MV-4-11 (cell line): ENCODE measurements at regions not wholly inside any gene's neighbourhood (a gene's known extent, or its start where the extent isn't known, plus 50 kb on each side); places are given as distances from the start of the nearest gene placed in this dataset.
"Not testable (repeated sequence)": the region's sequence is repeated elsewhere in the genome, so short reads cannot be mapped to it uniquely, and the experiment has no call there.

Experiments used
- DNase-seq: peaks from one replicate; lab custom pipeline; 2025; lab: John Stamatoyannopoulos, UW

DNA sequence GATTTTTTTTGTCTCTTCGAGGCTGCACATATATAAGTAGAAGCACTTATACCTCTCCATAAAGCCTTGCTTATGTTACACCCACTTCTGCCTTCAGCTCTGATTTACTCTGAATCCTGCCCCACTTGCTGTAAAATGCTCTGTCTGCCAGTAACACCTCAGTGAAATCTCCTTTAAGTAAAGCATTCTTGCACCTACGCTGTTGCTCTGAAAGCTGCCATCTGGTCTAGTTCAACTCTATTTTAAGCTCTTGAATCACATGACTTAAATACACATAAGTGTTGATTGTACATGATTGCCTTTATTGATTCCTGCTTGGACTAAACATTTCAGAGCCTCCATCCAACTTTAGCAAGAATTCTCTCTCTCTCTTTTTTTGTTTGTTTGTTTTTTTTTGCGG, 609.0 kb upstream of the CELF4 start:
- DNase-seq = no peak

DNA sequence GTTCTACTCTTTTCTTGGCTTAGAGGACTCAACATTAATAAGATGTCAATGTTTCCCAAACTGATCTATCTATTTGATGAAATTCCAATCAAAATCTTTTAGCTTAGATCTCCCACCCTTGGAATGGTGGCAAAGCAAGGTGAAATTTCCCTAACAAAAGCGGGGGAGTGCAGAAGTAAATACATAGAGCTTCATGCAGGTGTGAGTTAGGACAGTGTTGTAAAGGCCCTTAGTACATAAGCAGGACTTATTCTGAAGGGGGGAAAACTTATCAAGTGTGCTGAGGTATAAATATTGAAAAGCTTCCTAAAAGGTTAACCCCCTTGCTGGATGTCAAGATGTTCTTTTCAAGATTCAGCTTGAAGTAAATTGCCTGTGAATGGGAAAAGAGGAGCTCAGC, 608.6 kb upstream of the CELF4 start:
- no peak for DNase-seq

DNA sequence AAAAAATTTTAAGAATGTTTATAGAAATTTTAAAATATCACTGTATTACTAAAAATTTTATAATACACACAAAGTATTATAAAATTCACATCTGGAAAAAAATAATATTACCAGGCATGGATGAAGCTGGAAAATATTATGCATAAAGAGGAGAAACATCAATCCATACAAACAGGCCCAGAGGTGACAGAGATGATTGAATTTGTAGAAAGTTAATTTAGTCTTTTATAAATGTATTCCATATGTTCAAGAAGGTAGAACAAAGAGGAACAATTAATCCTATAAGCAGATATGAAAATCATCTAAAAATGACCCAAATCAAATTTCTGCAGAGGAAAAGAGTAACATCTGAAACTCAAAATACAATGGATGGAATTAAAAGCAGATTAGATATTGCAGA, 605.2 kb upstream of the CELF4 start:
- no peak for DNase-seq

DNA sequence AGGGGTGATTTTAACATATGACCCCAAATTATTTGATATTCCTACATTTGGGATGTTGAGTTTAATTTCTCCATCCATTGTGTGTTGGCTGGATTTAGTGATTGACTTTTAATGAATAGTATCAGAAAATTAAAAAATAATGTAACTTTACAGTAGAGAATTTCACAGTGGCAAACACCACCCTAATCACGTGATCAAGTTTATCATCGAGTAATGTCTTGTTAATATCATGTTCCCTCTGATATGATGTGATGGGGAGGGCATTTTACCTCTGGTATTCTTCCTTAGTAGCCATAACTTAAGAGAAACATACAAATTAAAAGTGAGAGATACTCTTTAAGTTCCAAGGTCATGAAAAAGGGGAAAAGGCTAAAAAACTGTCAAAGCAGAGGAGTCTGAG, 602.0 kb upstream of the CELF4 start:
- DNase-seq = no peak

DNA sequence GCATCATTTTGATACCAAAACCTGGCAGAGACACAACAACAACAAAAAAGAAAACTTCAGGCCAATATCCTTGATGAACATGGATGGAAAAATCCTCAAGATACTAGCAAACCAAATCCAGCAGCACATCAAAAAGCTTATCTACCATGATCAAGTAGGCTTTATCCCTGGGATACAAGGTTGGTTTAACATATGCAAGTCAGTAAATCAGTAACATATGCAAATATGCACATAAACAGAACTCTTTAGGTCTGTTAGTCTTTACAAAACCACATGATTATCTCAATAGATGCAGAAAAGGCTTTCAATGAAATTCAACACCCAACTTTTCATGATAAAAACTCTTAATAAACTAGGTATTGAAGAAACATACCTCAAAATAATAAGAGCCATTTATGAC, 587.5 kb upstream of the CELF4 start:
- not testable (repeated sequence) for DNase-seq

DNA sequence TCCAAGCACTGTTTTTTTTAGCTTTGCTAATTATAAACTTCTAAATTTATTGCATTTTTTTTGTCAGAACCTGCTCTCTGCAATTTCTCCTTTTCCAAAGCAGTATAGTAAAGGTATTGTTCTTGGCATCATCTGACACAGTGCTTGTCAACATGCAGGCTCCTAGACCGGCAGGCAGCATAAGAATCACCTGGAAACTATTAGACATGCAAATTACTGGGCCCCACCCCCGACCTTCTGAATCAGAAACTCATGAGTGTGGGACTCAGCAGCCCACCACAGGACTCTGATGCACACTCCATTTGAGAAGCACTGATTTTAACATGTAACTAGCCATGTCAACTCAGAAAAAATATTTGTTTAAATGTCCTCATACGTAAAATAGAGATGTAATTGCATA, 551.1 kb upstream of the CELF4 start:
- no peak for DNase-seq

DNA sequence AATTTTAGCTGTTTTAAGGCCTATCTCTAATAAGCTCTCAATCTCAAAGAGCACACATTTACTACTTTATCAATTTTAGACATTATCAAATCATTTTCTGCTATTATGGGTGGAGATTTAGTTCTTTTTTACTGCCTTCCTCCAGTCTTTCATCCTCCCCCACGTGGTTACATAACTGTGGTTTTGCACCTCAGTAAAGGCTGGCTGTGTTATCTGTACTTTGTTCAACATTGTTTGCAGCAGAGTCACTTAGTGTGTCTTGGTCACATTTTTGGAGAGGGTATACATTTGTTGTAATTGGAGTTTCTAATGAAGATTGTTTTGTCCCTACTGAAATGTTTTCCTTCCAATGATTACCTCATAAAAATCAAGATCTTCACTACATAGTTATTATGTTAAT, 549.6 kb upstream of the CELF4 start:
- no peak for DNase-seq

DNA sequence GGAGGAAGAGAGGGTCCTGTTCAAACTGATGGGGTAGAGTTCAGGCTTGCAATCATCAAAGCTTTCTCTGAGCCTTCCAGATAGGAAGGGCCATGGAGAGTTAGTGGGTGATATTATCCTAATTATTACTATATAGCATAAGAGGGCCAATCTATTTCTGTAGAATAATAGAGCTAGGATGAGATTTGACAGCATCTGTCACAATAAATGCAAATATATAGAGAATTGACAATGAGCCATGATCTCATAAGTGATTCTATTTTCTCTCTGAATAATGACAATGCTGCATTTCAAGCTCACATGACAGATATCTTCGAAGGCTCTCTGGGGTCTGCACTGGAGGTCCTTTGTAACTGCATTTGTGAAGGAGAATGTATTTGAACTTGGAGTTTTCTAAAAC, 521.9 kb upstream of the CELF4 start:
- no peak for DNase-seq

DNA sequence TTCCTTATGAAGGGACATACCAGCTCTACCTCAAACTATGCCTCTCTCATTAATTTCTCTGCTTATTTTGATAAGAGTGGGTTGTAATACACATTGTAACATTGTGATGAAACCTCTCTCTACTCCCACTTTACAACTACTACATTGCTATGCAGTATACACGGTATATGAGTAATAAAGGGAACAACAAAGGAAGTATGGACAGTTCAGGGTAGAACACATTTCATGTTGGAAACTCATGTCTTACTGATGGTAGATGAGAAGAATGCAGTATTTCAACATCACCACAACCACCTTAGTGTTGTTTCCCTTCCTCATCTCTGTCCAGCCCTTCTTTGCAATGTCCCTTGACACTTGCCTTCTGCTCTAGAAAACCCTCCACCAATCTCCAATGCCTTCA, 515.9 kb upstream of the CELF4 start:
- no peak for DNase-seq

DNA sequence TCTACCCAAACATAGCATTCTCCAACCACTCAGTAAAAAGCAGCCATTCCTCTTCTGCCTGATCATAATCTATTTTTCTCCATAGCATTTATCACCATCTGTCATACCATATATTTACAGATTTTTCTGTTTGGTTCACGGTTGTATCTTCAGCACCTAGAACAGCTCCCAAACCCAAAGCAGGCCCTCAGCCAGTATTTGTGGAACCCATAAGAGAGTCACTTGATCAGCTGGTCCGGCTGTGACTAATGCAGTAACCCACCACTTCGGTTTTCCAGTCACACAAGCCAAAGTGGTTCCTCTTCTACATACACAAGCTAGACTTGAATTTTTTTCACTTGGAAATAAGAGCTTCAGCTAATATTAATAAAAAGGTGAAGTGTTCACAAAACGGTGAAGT, 511.6 kb upstream of the CELF4 start:
- peak; percentile 56 for DNase-seq

DNA sequence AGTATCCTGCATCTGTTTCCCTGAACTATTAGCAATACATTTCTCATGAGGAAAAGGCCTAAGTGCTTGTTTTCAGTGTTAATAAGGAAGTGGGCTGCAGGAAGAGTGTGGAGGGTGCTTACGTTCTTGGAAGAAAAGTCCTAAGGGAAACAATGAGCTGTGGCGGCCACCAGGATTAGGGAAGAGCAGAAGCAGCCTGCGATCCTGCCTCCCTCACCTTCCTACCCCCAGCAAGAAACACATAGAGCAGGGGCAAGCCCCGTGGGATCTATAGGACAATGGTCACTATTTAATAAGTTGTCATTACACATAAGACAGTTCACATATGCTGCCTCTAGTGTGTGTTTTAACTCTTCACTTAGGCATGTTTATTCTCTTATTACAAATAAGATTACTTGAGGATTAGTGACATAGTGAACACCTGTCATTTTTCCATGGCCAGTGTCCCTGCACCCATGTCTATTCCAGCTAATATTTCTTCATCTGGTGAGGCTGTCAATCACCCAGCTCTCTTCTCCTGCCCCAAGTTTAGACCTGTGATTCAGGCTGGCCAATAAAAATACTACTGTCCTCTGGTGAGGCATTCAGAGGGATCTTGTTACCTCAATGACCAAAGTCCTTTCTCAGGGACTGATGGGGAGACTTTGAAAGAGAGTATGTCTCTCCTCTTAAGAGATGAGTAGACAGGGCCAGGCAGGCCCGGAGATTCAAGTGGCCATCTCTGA, 510.9 kb upstream of the CELF4 start:
- DNase-seq = no peak

DNA sequence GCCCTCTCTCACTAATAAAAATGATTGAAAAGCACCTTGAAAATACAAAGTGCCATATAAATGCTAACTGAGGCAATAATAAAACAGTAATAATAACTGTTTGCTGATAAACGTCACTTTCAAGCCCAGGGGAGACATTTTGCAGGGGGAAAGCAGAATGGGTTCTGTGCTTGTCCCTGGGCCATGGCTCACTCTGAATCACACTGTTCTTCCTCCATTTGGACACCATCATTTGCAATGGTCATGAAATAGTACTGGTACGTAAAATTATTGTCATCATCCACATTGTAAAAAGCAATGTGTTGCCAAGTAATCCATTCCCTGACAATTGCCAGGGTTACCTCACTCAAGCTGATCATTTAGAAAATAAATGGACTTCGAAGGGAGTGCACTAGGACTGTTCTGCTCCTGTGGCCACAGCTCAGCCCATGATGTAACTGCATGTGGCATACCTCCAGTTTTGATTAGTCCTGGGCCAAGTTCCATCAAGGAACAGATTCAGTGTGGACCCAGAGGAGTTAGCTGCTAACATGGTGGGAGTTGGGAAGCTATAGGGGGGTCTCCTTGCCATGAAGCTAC, 508.8 kb upstream of the CELF4 start:
- DNase-seq = no peak

DNA sequence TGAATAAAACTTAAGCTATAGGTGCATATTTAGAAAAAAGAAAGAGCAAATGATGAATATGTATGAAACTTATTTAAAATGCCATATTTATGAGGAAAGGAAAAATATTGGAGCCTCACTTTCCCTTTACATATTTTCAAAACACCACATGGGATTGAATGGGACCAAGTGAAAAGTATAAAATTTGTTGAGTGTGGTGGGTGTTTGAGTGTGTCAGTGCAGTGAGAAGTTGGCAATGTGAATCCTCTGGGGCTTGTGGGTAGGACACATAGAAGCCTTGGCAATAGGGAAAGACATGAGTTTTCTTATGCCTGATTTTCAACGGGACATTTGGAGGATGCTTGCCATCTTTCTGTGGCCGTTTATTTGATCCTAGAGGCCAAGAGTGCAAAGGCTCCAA, 502.2 kb upstream of the CELF4 start:
- no peak for DNase-seq

DNA sequence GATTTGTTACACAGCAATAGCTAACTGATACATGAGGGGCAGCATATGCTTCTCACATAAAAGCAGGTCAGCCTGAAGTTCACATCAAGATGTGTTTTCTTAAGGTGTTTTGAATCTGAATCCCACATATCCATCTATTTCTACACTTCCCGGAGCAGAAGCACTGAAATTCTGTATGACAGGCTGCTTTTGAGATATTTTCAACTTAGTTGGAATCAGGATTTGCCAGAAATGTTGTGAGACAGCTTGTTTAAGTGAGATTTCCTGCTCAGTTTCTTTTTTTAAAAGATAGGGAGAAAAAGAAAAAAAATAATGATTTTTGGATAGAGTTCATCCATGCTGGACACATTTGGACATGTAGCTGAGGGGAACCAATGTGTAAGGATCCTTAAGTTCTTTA, 501.5 kb upstream of the CELF4 start:
- DNase-seq = no peak

DNA sequence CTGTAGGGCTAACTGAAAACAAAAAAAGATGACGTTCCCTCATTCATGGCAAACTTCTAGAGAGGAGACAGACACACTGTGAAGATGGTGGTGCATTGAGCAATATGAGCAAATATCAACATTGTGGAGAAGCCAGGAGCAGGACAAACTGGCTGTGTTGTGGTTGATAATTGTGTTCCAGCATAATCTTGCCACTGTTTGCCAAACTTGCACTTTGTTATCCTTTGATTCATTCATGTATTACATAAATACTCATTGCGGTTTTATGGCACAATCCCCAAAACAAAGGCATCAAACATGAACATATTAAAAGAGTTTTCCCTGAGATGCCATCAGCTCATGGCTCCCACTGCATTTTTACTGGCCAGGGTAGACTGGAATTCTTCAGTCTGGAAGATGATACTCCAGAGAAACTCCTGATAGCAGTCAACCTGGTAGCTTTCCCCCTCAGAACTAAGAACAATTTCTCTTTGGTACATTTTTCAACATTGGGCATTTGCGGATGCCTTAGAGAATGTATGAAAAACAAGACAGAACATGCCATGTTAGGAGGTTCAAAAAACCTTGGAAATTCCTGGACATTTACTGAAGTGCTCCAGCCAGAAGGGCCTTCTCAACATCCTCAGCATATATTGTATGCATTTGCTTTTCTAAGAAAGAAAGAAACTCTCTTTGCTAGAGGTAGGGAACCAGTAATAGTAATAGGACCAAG, 487.4 kb upstream of the CELF4 start:
- no peak for DNase-seq

DNA sequence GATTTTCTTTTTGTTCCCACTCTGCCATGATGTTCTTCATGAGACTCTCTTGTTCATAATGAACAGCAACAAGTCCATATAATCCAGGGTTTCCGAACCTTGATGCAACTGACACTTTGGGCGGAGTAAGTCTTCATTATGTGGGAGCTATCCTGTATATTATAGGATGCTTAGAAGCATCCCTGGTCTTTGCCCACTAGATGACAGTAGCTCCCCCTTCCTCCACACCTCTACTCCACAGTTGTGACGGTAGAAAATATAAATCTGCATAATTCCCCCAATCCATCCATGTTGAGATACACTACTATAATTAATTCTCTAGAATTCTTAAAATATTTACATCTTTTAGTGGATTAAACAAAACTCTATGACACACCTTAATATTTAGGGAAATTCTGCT, 482.2 kb upstream of the CELF4 start:
- no peak for DNase-seq

DNA sequence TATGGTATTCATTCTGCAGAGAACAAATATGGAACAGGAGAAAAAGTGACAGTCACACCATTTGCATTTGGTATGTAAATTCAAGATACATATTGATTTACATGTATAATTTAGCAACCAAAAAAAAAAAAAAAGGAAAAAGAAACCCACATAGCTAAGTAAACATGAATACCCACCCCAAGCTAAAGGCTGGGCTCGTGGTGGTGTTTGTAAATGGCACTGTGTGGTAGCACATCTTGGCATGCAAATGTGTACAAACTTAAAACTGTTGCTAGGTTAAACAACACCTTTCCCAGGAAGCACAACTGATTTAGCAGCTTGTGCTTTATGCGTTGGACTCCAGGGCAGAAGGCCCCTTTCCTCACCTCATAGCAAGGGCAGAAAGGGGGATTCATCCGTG, 481.1 kb upstream of the CELF4 start:
- DNase-seq = no peak

DNA sequence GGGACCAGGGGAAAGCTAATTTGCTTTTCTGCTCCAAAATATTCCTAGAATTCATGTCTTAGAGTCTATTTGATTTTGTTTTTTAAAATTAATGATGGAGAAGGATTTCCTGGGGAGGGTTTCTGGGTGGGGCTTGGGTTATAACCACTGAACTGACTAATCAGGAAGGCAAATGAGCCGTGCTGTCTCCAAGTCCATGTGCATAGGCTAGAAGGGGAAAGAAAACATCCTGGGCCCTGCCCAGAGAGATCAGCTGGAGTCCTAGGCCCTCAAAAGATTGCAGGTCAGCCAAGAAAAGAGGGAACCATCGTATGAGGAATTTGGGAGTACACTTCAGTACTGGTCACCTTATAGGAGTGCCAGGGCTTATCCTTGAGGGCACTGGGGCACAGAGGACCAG, 480.2 kb upstream of the CELF4 start:
- DNase-seq = no peak

DNA sequence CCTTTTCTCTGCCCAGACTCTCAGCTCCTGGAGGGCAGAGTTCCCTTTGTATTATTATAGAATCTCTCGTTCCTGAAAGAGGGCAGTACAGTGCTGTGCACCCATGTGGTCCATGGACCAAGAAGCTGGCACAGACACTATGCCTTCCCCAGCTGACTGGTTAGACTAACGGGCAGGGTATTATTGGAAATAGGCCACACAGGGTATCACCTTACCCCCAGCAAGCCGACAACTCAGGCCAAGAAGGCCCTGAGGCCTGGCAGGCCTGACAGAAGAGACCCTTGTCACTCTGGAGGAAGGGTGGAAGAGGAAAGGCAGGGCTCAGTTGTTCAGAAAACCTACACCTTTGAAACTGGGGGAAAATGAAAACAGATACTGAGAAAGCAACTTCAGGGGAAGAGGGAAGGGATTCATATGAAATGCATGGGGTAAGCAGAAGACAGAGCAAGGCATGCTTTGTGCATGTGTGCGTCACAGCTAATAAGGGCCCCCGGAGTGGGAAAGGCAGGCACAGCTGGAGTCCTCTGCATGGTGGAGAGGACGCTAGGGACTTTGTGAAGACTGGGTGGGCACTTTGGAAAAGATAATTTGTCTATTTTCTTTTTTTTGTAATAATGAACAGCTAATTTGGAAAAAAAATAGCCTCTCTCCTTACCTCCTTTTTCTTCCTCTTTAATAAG, 476.8 kb upstream of the CELF4 start:
- DNase-seq = no peak

DNA sequence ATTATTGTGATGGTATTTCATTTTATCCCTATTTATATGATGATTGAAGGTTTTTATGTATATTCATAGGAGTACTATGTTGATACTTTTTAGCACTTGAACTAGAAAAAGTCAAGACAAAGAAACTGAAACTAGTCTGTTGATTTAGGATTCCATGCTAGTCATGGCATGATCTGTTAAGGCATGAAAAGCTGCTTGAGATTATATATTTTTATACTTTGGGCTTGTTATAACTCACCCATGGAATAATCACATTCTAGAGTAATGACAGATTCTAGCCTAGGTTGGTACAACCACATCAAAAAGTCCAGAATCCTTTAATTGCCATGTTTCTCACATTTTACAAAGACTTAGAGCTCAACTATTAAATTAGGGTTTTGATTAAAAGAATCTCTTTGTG, 472.6 kb upstream of the CELF4 start:
- DNase-seq = no peak

DNA sequence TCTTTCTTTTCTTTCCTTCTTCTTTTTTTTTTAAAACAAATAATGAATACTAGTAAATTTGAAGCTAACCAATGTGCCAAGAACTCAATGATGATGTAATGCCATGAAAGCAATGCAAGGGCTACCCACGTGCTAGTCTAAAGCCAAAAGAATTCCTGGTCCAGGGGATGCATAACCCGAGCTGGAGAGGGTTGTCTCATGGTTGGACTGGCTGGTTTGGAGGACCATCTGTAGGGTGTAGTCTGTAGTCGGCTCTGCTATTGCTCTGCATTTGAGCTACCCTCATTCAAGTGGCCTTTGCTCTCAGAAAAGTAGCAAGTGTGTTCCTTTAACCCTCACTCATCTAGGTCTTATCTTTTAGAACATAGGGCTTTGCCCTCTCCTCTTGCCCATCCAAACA, 469.6 kb upstream of the CELF4 start:
- DNase-seq = no peak

DNA sequence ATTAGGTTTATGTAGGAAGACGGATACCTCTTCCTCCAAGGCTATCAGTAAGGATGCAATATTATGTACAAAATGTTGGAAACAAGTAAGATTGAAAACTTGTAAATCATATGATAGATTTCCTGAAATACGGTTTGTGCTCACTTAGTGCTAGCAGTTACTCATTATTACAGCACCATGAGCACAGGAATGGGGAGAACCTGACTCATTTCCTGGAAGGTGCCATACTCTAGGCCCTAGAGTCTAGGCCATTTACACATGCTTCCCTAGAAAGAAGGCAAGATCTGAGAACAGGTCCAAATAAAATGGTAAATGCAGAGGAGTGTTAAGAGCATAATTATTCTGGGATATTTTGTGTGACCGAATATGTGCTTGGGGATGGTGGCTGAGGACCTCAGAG, 467.7 kb upstream of the CELF4 start:
- DNase-seq = no peak

DNA sequence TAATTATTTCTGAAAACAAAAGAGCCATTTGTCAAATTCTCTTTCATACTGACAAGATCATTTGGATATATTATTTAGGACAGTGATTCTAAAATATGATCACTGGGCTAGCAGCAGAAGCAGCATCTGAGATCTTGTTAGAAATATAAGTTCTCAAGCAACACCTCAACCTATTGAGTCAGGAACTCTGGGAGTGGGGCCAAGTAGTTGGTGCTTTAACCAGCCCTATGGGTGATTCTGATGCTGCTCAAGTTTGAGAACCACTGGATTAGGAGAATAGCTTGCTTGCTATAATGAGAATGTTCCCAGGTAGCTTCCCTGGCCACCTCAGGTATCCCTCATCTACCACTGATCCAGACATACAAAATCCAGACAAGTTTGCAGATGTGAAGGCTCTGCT, 466.9 kb upstream of the CELF4 start:
- DNase-seq = no peak
